ENCODE measurements at regions not wholly inside any gene's neighbourhood (a gene's known extent, or its start where the extent isn't known, plus 50 kb on each side); places are given as distances from the start of the nearest gene placed in this dataset.

DNA sequence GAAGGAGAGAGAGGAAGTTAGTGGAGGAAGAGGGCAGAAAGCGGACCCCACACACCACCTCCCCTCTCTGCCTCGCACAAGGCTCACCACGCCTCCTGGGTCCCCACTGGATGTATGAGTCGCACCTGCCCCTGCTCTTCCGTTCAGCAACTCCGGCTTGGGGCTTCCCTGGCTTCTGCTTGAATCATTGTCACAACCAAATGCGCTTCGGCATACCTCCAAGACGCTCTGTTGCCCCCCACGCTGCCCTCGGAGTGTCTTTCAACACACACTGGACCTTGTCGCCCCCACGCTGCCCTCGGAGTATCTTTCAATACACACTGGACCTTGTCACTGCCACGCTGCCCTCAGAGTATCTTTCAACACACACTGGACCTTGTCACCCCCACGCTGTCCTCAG, 247.2 kb downstream of the TEX29 start:
- no peak overlapping the region for H3K4me3 Mint-ChIP-seq (ENCODE audit: unreplicated experiment)
- TF ChIP-seq, protein P1, sequence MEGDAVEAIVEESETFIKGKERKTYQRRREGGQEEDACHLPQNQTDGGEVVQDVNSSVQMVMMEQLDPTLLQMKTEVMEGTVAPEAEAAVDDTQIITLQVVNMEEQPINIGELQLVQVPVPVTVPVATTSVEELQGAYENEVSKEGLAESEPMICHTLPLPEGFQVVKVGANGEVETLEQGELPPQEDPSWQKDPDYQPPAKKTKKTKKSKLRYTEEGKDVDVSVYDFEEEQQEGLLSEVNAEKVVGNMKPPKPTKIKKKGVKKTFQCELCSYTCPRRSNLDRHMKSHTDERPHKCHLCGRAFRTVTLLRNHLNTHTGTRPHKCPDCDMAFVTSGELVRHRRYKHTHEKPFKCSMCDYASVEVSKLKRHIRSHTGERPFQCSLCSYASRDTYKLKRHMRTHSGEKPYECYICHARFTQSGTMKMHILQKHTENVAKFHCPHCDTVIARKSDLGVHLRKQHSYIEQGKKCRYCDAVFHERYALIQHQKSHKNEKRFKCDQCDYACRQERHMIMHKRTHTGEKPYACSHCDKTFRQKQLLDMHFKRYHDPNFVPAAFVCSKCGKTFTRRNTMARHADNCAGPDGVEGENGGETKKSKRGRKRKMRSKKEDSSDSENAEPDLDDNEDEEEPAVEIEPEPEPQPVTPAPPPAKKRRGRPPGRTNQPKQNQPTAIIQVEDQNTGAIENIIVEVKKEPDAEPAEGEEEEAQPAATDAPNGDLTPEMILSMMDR (IDR thresholded peaks at IDR 0.05) = no peak
- no peaks in the 10 kb centered on the region for H3K4me1 Mint-ChIP-seq (ENCODE audit: unreplicated experiment)
- H3K9me3 Mint-ChIP-seq (ENCODE audit: unreplicated experiment) = peaks cover 27% of the 10 kb centered on the region
- H3K27ac Mint-ChIP-seq (ENCODE audit: unreplicated experiment) = no peak overlapping the region
- H3K27me3 Mint-ChIP-seq (ENCODE audit: unreplicated experiment) = no peaks in the 10 kb centered on the region
- DNase-seq (ENCODE audit: extremely low spot score, unreplicated experiment) = no peak
- H3K36me3 Mint-ChIP-seq (ENCODE audit: unreplicated experiment) = no peaks in the 10 kb centered on the region

DNA sequence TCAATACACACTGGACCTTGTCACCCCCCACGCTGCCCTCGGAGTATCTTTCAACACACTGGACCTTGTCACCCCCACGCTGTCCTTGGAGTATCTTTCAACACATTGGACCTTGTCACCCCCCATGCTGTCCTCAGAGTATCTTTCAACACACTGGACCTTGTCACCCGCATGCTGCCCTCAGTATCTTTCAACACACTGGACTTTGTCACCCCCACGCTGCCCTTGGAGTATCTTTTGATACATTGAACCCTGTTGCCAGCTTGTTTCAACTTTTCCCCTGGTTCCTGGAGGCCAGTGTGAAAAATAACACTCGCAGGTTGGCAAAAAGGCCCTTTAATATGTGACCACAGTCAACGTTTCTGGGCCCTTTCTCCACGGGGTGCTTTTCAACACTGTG, 247.8 kb downstream of the TEX29 start:
- peaks cover 27% of the 10 kb centered on the region for H3K9me3 Mint-ChIP-seq (ENCODE audit: unreplicated experiment)
- no peaks in the 10 kb centered on the region for H3K36me3 Mint-ChIP-seq (ENCODE audit: unreplicated experiment)
- H3K4me1 Mint-ChIP-seq (ENCODE audit: unreplicated experiment) = no peaks in the 10 kb centered on the region
- no peak for DNase-seq (ENCODE audit: extremely low spot score, unreplicated experiment)
- no peak overlapping the region for H3K27ac Mint-ChIP-seq (ENCODE audit: unreplicated experiment)
- TF ChIP-seq, protein P1 (IDR thresholded peaks at IDR 0.05) = no peak
- no peak overlapping the region for H3K4me3 Mint-ChIP-seq (ENCODE audit: unreplicated experiment)
- H3K27me3 Mint-ChIP-seq (ENCODE audit: unreplicated experiment) = no peaks in the 10 kb centered on the region

DNA sequence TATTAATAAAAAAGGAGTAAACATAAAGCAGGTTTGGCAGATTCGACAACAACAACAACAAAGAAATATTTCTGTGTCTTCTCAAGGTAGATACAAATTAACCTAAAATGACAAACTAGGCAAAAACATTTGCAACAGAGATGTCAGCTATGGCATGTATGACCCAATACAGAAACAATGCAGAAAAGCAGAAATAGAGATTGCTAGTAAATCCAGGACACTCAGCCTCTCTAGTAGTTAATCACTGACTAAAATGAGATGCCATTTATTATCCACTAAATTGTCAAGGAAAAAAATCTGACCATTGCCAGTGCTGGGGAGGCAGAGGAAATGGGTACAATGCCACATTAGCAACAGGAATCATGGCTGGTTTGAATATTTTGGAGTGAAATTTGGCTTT, 250.5 kb downstream of the TEX29 start:
- Mint-ChIP-seq H3K36me3 (ENCODE audit: unreplicated experiment) (no peaks in the 10 kb centered on the region), H3K27me3 (ENCODE audit: unreplicated experiment) (no peaks in the 10 kb centered on the region), H3K9me3 (ENCODE audit: unreplicated experiment) (peaks cover 36% of the 10 kb centered on the region), H3K4me1 (ENCODE audit: unreplicated experiment) (no peaks in the 10 kb centered on the region), H3K27ac (ENCODE audit: unreplicated experiment) (no peak overlapping the region), H3K4me3 (ENCODE audit: unreplicated experiment) (no peak overlapping the region)
- DNase-seq (ENCODE audit: extremely low spot score, unreplicated experiment) = no peak
- TF ChIP-seq, protein P1 (IDR thresholded peaks at IDR 0.05) = no peak

DNA sequence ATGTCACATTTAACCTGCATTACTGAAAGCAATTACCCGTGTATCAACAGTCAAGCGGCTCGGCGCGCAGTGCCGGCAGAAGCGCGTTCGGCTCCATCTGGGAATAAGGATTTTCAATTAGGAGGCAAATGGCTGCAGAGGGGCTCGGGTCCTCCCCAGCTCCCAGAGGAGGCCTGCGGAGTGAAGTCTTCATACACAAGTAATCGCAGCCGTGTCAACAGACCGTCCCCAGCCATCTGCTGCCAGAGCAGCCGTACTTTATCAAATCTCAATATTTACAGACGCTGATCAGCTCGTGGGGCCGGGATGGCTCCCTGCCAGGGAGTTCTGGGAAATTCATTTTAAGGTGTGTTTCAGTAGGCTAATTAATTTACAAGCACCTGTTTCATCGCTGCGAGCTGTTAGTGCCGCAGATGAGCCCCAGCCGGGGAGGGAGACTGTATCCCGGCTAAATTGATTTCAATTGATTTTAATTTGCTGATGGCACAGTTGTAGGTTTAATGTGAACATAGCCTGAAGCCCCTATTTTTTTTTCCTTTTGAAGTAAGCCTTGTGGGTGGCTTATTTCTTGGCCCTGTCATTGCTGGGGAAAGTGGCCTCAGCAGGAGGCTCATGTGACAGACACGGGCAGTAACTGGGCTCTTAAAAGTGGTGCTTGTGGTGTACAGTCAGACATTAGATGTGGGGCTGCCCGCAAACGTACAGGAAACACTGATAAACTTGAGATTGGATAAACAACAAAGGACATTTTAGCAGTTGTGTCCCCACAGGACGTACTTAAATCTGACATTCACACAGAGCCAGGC, 252.7 kb downstream of the TEX29 start:
- Mint-ChIP-seq H3K27me3 (ENCODE audit: unreplicated experiment) (no peaks in the 10 kb centered on the region), H3K4me3 (ENCODE audit: unreplicated experiment) (no peak overlapping the region), H3K27ac (ENCODE audit: unreplicated experiment) (no peak overlapping the region), H3K36me3 (ENCODE audit: unreplicated experiment) (no peaks in the 10 kb centered on the region), H3K9me3 (ENCODE audit: unreplicated experiment) (peaks cover 31% of the 10 kb centered on the region), H3K4me1 (ENCODE audit: unreplicated experiment) (no peaks in the 10 kb centered on the region)
- no peak for DNase-seq (ENCODE audit: extremely low spot score, unreplicated experiment)
- TF ChIP-seq, protein P1 (IDR thresholded peaks at IDR 0.05) = no peak

DNA sequence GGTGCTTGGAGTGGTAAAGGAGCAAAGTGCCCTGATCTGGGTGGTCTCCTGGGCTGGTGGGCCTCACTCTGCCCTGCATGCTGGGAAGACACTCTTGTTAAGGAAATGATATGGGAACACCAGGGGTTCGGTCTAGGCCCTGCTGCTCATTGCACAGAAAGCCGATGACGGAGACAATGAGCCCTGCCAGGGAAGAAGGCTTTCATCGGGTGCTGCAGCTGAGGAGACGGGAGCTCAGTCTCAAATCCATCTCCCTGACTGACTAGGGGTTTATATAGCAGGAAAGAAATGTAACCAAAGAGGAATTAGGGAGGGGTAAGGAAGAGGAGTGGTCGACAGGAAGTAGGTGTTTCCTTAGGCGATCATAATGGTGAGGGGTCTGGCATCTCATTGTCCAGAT, 253.4 kb downstream of the TEX29 start:
- H3K9me3 Mint-ChIP-seq (ENCODE audit: unreplicated experiment) = peaks cover 28% of the 10 kb centered on the region
- H3K4me3 Mint-ChIP-seq (ENCODE audit: unreplicated experiment) = no peak overlapping the region
- no peaks in the 10 kb centered on the region for H3K4me1 Mint-ChIP-seq (ENCODE audit: unreplicated experiment)
- no peak overlapping the region for H3K27ac Mint-ChIP-seq (ENCODE audit: unreplicated experiment)
- no peaks in the 10 kb centered on the region for H3K36me3 Mint-ChIP-seq (ENCODE audit: unreplicated experiment)
- no peaks in the 10 kb centered on the region for H3K27me3 Mint-ChIP-seq (ENCODE audit: unreplicated experiment)
- DNase-seq (ENCODE audit: extremely low spot score, unreplicated experiment) = no peak
- TF ChIP-seq, protein P1 (IDR thresholded peaks at IDR 0.05) = no peak
